ENCODE measurements at regions not wholly inside any gene's neighbourhood (a gene's known extent, or its start where the extent isn't known, plus 50 kb on each side); places are given as distances from the start of the nearest gene placed in this dataset.

- TF ChIP-seq CTCF (IDR thresholded peaks at IDR 0.05): no peak
- no peak for TF ChIP-seq CEBPB (IDR thresholded peaks at IDR 0.05)
- TF ChIP-seq POLR2A (IDR thresholded peaks at IDR 0.05; ENCODE audit: low read length): no peak
- TF ChIP-seq HOXB5 (CRISPR knock-in tag; IDR thresholded peaks at IDR 0.05): no peak
- TF ChIP-seq NR3C1 (IDR thresholded peaks at IDR 0.05): no peak
- no peak for TF ChIP-seq CHD2 (IDR thresholded peaks at IDR 0.05; ENCODE audit: low read length, partially characterized antibody)
- no peak for TF ChIP-seq USF2 (IDR thresholded peaks at IDR 0.05)
- no peak for TF ChIP-seq MAX (IDR thresholded peaks at IDR 0.05)
- no peak for TF ChIP-seq EP300 (IDR thresholded peaks at IDR 0.05)
- TF ChIP-seq ELK1 (IDR thresholded peaks at IDR 0.05; ENCODE audit: low read depth, low read length): no peak
- no peak for TF ChIP-seq RFX5 (IDR thresholded peaks at IDR 0.05)
- no peak for TF ChIP-seq PBX3 (IDR thresholded peaks at IDR 0.05)
- no peak for TF ChIP-seq MAZ (IDR thresholded peaks at IDR 0.05; ENCODE audit: borderline replicate concordance, low read depth, low read length)
Observed at GRCh38 chr20:5442101-5442500, 125.3 kb upstream of the PROKR2 start.
